H1 (cell line): ENCODE measurements at regions not wholly inside any gene's neighbourhood (a gene's known extent, or its start where the extent isn't known, plus 50 kb on each side); places are given as distances from the start of the nearest gene placed in this dataset.

ENCODE experiments used
- CTCF ChIA-PET: fragments of 300-600 bp; sonication (Branson Sonifier 250); formaldehyde crosslinking; loops from one replicate; lab custom pipeline; 2021; ENCODE audit not compliant: partially characterized antibody; lab: Charles Lee
- POLR2A ChIA-PET: fragments of 300-600 bp; sonication (Branson Sonifier 250); formaldehyde crosslinking; loops from one replicate; lab custom pipeline; 2021; ENCODE audit warnings: inconsistent platforms; ENCODE audit not compliant: partially characterized antibody; lab: Charles Lee
- DNase-seq, 2 experiments: peaks; one replicate each; pipeline versions ENCODE4 v3.0.0 to v3.0.0-alpha.2; 2010 to 2022; ENCODE audit warnings: low spot score in 2 of 2, low read depth in 1 of 2, mixed read lengths in 1 of 2
- FAIRE-seq: peaks from 2 replicates; lab custom pipeline; 2011; peaks lifted over from hg19 to GRCh38; lab: Jason Lieb, UNC
- H2AFZ ChIP-seq: 2 replicates; pipeline ENCODE4 v1.8.1; 2012; ENCODE audit warnings: low read length, inconsistent platforms
- H2AK5ac ChIP-seq: 2 replicates; pipeline ENCODE4 v1.6.1; 2013; ENCODE audit warnings: low read depth, low read length
- H2BK120ac ChIP-seq: replicated peaks from 2 replicates; pipeline ENCODE3; 2013; ENCODE audit warnings: low read depth, low read length, inconsistent platforms
- H2BK12ac ChIP-seq: 2 replicates; pipeline ENCODE4 v1.6.1; 2013; ENCODE audit warnings: low read depth, low read length
- H2BK15ac ChIP-seq: 2 replicates; pipeline ENCODE4 v1.6.1; 2013; ENCODE audit warnings: low read length
- H2BK20ac ChIP-seq: 2 replicates; pipeline ENCODE4 v1.6.1; 2013; ENCODE audit warnings: low read length
- H2BK5ac ChIP-seq: 2 replicates; pipeline ENCODE4 v1.6.1; 2013; ENCODE audit warnings: low read depth, low read length
- H3K14ac ChIP-seq: 2 replicates; pipeline ENCODE4 v1.6.1; 2013; ENCODE audit warnings: inconsistent platforms; ENCODE audit not compliant: insufficient read length
- H3K18ac ChIP-seq: 2 replicates; pipeline ENCODE4 v1.6.1; 2013; ENCODE audit warnings: low read length; ENCODE audit errors: extremely low read depth
- H3K23ac ChIP-seq: 2 replicates; pipeline ENCODE4 v1.6.1; 2013; ENCODE audit warnings: inconsistent platforms; ENCODE audit not compliant: insufficient read length
- H3K23me2 ChIP-seq: 2 replicates; pipeline ENCODE4 v1.6.1; 2013; ENCODE audit warnings: low read depth, low read length
- H3K27ac ChIP-seq: 2 replicates; pipeline ENCODE4 v1.6.1; 2011; ENCODE audit warnings: low read depth, low read length, inconsistent platforms
- H3K27me3 ChIP-seq, 4 experiments: replicated peaks in 1 of 4; 1 replicate in 1 of 4; 2 replicates in 3 of 4; pipeline versions ENCODE4 v1.6.1 to v1.8.1; 2011 to 2013; ENCODE audit warnings: low read length in 3 of 4, mild to moderate bottlenecking in 3 of 4, inconsistent platforms in 2 of 4, mixed read lengths in 2 of 4, moderate library complexity in 1 of 4; ENCODE audit not compliant: control insufficient read depth in 3 of 4, insufficient read depth in 3 of 4; ENCODE audit errors: extremely low read depth in 1 of 4
- H3K36me3 ChIP-seq, 4 experiments: 2 replicates each; pipeline versions ENCODE4 v1.6.1 to v1.8.1; 2011 to 2013; ENCODE audit warnings: mild to moderate bottlenecking in 4 of 4, low read length in 3 of 4, moderate library complexity in 2 of 4, control low read depth in 1 of 4, inconsistent platforms in 1 of 4; ENCODE audit not compliant: insufficient read depth in 4 of 4, control insufficient read depth in 2 of 4
- H3K4ac ChIP-seq: replicated peaks from 2 replicates; pipeline ENCODE3; 2013; ENCODE audit warnings: low read length, low read depth, mixed read lengths, inconsistent platforms; ENCODE audit not compliant: insufficient read length
- H3K4me1 ChIP-seq, 4 experiments: replicated peaks in 1 of 4; 1 replicate in 1 of 4; 2 replicates in 3 of 4; pipeline versions ENCODE4 v1.6.1 to v1.8.1; 2011 to 2013; ENCODE audit warnings: low read length in 3 of 4, inconsistent platforms in 2 of 4, mixed read lengths in 1 of 4; ENCODE audit not compliant: insufficient read depth in 4 of 4, control insufficient read depth in 3 of 4
- H3K4me2 ChIP-seq, 2 experiments: 2 replicates each; pipeline versions ENCODE4 v1.6.1 to v1.8.1; 2011 to 2013; ENCODE audit warnings: low read depth in 2 of 2, low read length in 2 of 2, control low read depth in 1 of 2, inconsistent platforms in 1 of 2, mild to moderate bottlenecking in 1 of 2; ENCODE audit not compliant: insufficient read depth in 1 of 2
- H3K4me3 ChIP-seq, 4 experiments: fragments of 200-600, 300-600 bp in 1 of 4; sonication (generic), shearing (Covaris generic), sonication (Bioruptor Twin) in 1 of 4; 2 replicates each; pipeline versions ENCODE4 v1.5.1 to v1.8.1; 2011 to 2016; ENCODE audit warnings: low read length in 4 of 4, low read depth in 3 of 4, control low read depth in 2 of 4, inconsistent platforms in 2 of 4, mild to moderate bottlenecking in 2 of 4, mixed read lengths in 1 of 4, moderate library complexity in 1 of 4; ENCODE audit not compliant: insufficient read depth in 2 of 4; ENCODE audit errors: extremely low read depth in 1 of 4
- H3K56ac ChIP-seq: replicated peaks from 2 replicates; pipeline ENCODE3; 2013; ENCODE audit warnings: low read depth, mild to moderate bottlenecking, mixed read lengths, low read length, inconsistent platforms; ENCODE audit not compliant: insufficient read length
- H3K79me1 ChIP-seq: 2 replicates; pipeline ENCODE4 v1.6.1; 2013; ENCODE audit warnings: low read depth, low read length, control low read depth
- H3K79me2 ChIP-seq, 2 experiments: 2 replicates each; pipeline versions ENCODE4 v1.6.1 to v1.8.1; 2012 to 2013; ENCODE audit warnings: low read length in 2 of 2, mild to moderate bottlenecking in 2 of 2, inconsistent platforms in 1 of 2; ENCODE audit not compliant: insufficient read depth in 2 of 2, control insufficient read depth in 1 of 2
- H3K9ac ChIP-seq, 4 experiments: replicated peaks in 1 of 4; 1 replicate in 1 of 4; 2 replicates in 3 of 4; pipeline versions ENCODE4 v1.6.1 to v1.8.1; 2011 to 2013; ENCODE audit warnings: low read depth in 3 of 4, low read length in 3 of 4, control low read depth in 2 of 4, mild to moderate bottlenecking in 2 of 4, moderate library complexity in 2 of 4, inconsistent platforms in 1 of 4; ENCODE audit errors: extremely low read depth in 1 of 4
- H3K9me3 ChIP-seq, 2 experiments: 2 replicates each; pipeline versions ENCODE4 v1.6.1 to v1.8.1; 2012 to 2013; ENCODE audit warnings: mild to moderate bottlenecking in 2 of 2, moderate library complexity in 2 of 2, control low read depth in 1 of 2, inconsistent platforms in 1 of 2, low read depth in 1 of 2, low read length in 1 of 2, mixed read lengths in 1 of 2; ENCODE audit not compliant: insufficient read depth in 2 of 2
- H4K20me1 ChIP-seq, 2 experiments: replicated peaks in 1 of 2; 2 replicates each; pipeline versions ENCODE3 to v1.8.1; 2011 to 2013; ENCODE audit warnings: inconsistent platforms in 2 of 2, low read length in 2 of 2, mild to moderate bottlenecking in 1 of 2; ENCODE audit not compliant: insufficient read depth in 2 of 2, control insufficient read depth in 1 of 2
- H4K5ac ChIP-seq: 2 replicates; pipeline ENCODE4 v1.6.1; 2013; ENCODE audit warnings: low read length, low read depth, mixed read lengths, inconsistent platforms; ENCODE audit not compliant: insufficient read length
- H4K8ac ChIP-seq: 2 replicates; pipeline ENCODE4 v1.8.0; 2013; ENCODE audit warnings: mild to moderate bottlenecking, moderate library complexity, low read length, inconsistent platforms; ENCODE audit not compliant: insufficient read depth; ENCODE audit errors: extremely low read depth
- H4K91ac ChIP-seq: replicated peaks from 2 replicates; pipeline ENCODE3; 2013; ENCODE audit warnings: low read length, mixed read lengths, inconsistent platforms; ENCODE audit not compliant: insufficient read length
- BACH1 ChIP-seq: IDR thresholded peaks from 2 replicates; pipeline ENCODE4 v1.6.1; 2012; ENCODE audit warnings: low read length, improper control_type of control experiment
- BCL11A ChIP-seq, 2 experiments: IDR thresholded peaks; one replicate each; pipeline ENCODE4 v1.6.1; 2011; ENCODE audit warnings: low read depth in 2 of 2, low read length in 2 of 2, mild to moderate bottlenecking in 2 of 2
- BRCA1 ChIP-seq: IDR thresholded peaks from 2 replicates; pipeline ENCODE4 v1.6.1; 2012; ENCODE audit warnings: low read depth, low read length, improper control_type of control experiment
- CREB1 ChIP-seq: IDR thresholded peaks from 2 replicates; pipeline ENCODE4 v1.6.1; 2012; ENCODE audit warnings: inconsistent platforms
- GABPA ChIP-seq: IDR thresholded peaks from 2 replicates; pipeline ENCODE4 v1.6.1; 2011; ENCODE audit warnings: mild to moderate bottlenecking, low read length, moderate library complexity, borderline replicate concordance; ENCODE audit not compliant: insufficient read depth
- HDAC6 ChIP-seq: IDR thresholded peaks from one replicate; pipeline ENCODE4 v1.7.1; 2012; ENCODE audit warnings: low read depth, mild to moderate bottlenecking, inconsistent platforms, low read length, moderate library complexity
- SAP30 ChIP-seq: fragments of 300-600 bp; sonication (generic); IDR thresholded peaks from 2 replicates; pipeline ENCODE4 v1.7.1; 2012; ENCODE audit warnings: low read length, moderate library complexity, mild to moderate bottlenecking, inconsistent platforms; ENCODE audit not compliant: insufficient read depth, insufficient replicate concordance
- SP1 ChIP-seq: IDR thresholded peaks from 2 replicates; pipeline ENCODE4 v1.6.1; 2011; ENCODE audit warnings: low read depth, low read length
- TBP ChIP-seq: IDR thresholded peaks from 2 replicates; pipeline ENCODE4 v1.6.1; 2011; ENCODE audit warnings: low read depth, low read length, improper control_type of control experiment
- ZNF274 ChIP-seq: IDR thresholded peaks from 2 replicates; pipeline ENCODE4 v1.7.0; 2012; ENCODE audit warnings: low read length, borderline replicate concordance; ENCODE audit errors: extremely low read depth
- WGBS, 2 experiments: shearing (Covaris generic) in 1 of 2; methylation state at CpG; one replicate each; pipeline versions ENCODE4 v1.1.6 to v1.1.7; 2013 to 2015; ENCODE audit warnings: low lambda C conversion rate in 2 of 2, mixed read lengths in 2 of 2, inconsistent platforms in 1 of 2, low coverage in 1 of 2, missing lambda C conversion rate in 1 of 2; ENCODE audit not compliant: insufficient replicate concordance in 2 of 2, insufficient coverage in 1 of 2, insufficient read length in 1 of 2; ENCODE audit errors: extremely low coverage in 1 of 2, missing lambda C conversion rate in 1 of 2; 5-methylcytosine and 5-hydroxymethylcytosine counted together
- TF ChIP-seq, protein P1 (sequence below): IDR thresholded peaks from 2 replicates; pipeline ENCODE4 v1.6.1; 2011; ENCODE audit warnings: low read depth, mild to moderate bottlenecking, low read length; ENCODE audit not compliant: insufficient read depth

DNA sequence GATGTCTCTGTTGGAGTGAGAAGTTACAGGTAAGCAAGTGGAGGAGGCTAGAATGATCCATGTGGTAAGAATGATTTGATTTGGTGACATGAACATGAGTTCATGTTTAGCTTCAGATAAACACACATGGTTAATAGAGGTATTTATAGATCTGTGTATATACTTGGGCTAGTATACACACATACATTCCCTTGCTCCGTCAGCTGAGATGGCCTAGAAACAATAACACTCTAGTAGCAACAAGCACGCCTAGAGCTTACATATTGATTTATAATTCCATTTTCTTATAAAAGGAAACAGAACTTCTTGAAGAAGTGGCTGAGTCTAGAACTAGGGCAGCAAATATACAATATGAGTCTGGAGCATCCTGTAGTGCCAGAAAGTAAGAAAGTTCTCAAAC is 223.0 kb downstream of the RND3 start:
- DNase-seq (no peak), FAIRE-seq (no peak)
- H3K9ac ChIP-seq, result no peak overlapping the region
- no peaks in the 10 kb centered on the region for H3K79me2 ChIP-seq
- no peaks in the 10 kb centered on the region for H3K27me3 ChIP-seq
- no peaks in the 10 kb centered on the region for H3K23me2 ChIP-seq
- H2AK5ac ChIP-seq, result no peak overlapping the region
- no peak overlapping the region for H3K4me3 ChIP-seq
- H4K5ac ChIP-seq, result no peak overlapping the region
- 89% methylated on average over 2 of the region's 2 CpGs; no CpG with 5 or more reads in 1 of the 2 experiments for WGBS, 2 experiments
- H2BK15ac ChIP-seq, result no peak overlapping the region
- H3K4ac ChIP-seq, result no peak overlapping the region
- CTCF ChIA-PET, result no interaction called here
- H3K23ac ChIP-seq, result no peak overlapping the region
- no peak overlapping the region for H3K14ac ChIP-seq
- no peak overlapping the region for H4K8ac ChIP-seq
- no peaks in the 10 kb centered on the region for H3K79me1 ChIP-seq
- H3K9me3 ChIP-seq, result no peaks in the 10 kb centered on the region
- H3K36me3 ChIP-seq, result no peaks in the 10 kb centered on the region
- no peak for TF ChIP-seq GABPA
- TF ChIP-seq BRCA1, result no peak
- TF ChIP-seq SP1, result no peak
- no peak for TF ChIP-seq TBP
- TF ChIP-seq SAP30, result no peak
- TF ChIP-seq, protein P1, sequence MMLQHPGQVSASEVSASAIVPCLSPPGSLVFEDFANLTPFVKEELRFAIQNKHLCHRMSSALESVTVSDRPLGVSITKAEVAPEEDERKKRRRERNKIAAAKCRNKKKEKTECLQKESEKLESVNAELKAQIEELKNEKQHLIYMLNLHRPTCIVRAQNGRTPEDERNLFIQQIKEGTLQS, result no peak
- no peak for TF ChIP-seq BACH1
- TF ChIP-seq CREB1, result no peak
- TF ChIP-seq HDAC6, result no peak
- no peak for TF ChIP-seq BCL11A (IDR thresholded peaks at IDR 0.05; ENCODE audit: low read depth in 2 of 2, low read length in 2 of 2)
- no peak for TF ChIP-seq ZNF274
- H3K56ac ChIP-seq, result no peak overlapping the region
- peak overlapping the region; percentile 13; the same call in 1 of the 2 replicates for H2BK20ac ChIP-seq
- POLR2A ChIA-PET, result no interaction called here
- H3K18ac ChIP-seq, result no peak overlapping the region
- no peak overlapping the region for H4K91ac ChIP-seq
- peaks cover 0 to 5% (median 2%) of the 10 kb centered on the region in 4 experiments; a peak in 2 of 7 replicates for H3K4me1 ChIP-seq
- no peak overlapping the region for H3K4me2 ChIP-seq
- no peak overlapping the region for H2BK120ac ChIP-seq
- no peak overlapping the region for H2BK12ac ChIP-seq
- no peak overlapping the region for H2AFZ ChIP-seq
- no peaks in the 10 kb centered on the region for H4K20me1 ChIP-seq
- no peak overlapping the region for H3K27ac ChIP-seq
- H2BK5ac ChIP-seq, result no peak overlapping the region
